GM12878 (cell line): ENCODE measurements at regions not wholly inside any gene's neighbourhood (a gene's known extent, or its start where the extent isn't known, plus 50 kb on each side); places are given as distances from the start of the nearest gene placed in this dataset.

Experiments
- ATAC-seq: fragments of 200-7000 bp; cut with Tn5 transposase; 3 replicates; pipeline ENCODE4 v1.9.1; 2020; ENCODE audit warnings: mild to moderate bottlenecking, moderate library complexity
- BruUV-seq: library from RNA; stranded (reverse); fragments of 400-500 nt; replicated peaks from 2 replicates; lab custom pipeline; 2021; lab: Mats Ljungman, UMichigan
- CTCF ChIA-PET: fragments of 300-600 bp; sonication (Branson Sonifier 250); formaldehyde crosslinking; extraction: SDS; loops from one replicate; lab custom pipeline; 2021; ENCODE audit warnings: inconsistent platforms; lab: Yijun Ruan, JAX
- POLR2A ChIA-PET: fragments of 350-600 bp; formaldehyde crosslinking; extraction: SDS; loops from one replicate; lab custom pipeline; 2021; ENCODE audit warnings: inconsistent platforms; lab: Charles Lee
- RAD21 ChIA-PET: fragments of 300-600 bp; sonication (Branson Sonifier 250); formaldehyde crosslinking; loops from one replicate; lab custom pipeline; 2023; ENCODE audit warnings: antibody characterized with exemption; ENCODE audit not compliant: unreplicated experiment; lab: Charles Lee
- SMC1A ChIA-PET: fragments of 300-600 bp; sonication (Branson Sonifier 250); formaldehyde crosslinking; loops from one replicate; lab custom pipeline; 2023; ENCODE audit not compliant: unreplicated experiment, uncharacterized antibody; lab: Charles Lee
- DNase-seq: peaks from one replicate; pipeline ENCODE4 v3.0.0-alpha.2; 2011; ENCODE audit warnings: low read depth, low spot score
- FAIRE-seq: peaks from 3 replicates; lab custom pipeline; 2011; peaks lifted over from hg19 to GRCh38; lab: Jason Lieb, UNC
- H2AFZ ChIP-seq: 2 replicates; pipeline ENCODE4 v1.6.0; 2011; ENCODE audit warnings: low read depth, low read length, control low read depth; ENCODE audit not compliant: control insufficient read depth
- H3K27ac ChIP-seq: 2 replicates; pipeline ENCODE4 v1.5.1; 2011; ENCODE audit warnings: control low read depth; ENCODE audit not compliant: control insufficient read depth, insufficient read depth
- H3K27me3 ChIP-seq, 2 experiments: replicated peaks in 1 of 2; 2 replicates each; pipeline versions ENCODE4 v1.6.0 to v1.6.1; 2011; ENCODE audit warnings: low read length in 1 of 2; ENCODE audit not compliant: control insufficient read depth in 2 of 2, insufficient read depth in 2 of 2
- H3K36me3 ChIP-seq, 2 experiments: 2 replicates each; pipeline ENCODE4 v1.5.1; 2011; ENCODE audit warnings: low read length in 1 of 2; ENCODE audit not compliant: control insufficient read depth in 2 of 2, insufficient read depth in 2 of 2
- H3K4me1 ChIP-seq: 2 replicates; pipeline ENCODE4 v1.6.1; 2011; ENCODE audit warnings: mild to moderate bottlenecking, low read length, moderate library complexity, mixed read lengths; ENCODE audit not compliant: control insufficient read depth, insufficient read depth
- H3K4me2 ChIP-seq: 2 replicates; pipeline ENCODE4 v1.6.0; 2011; ENCODE audit warnings: control low read depth; ENCODE audit not compliant: control insufficient read depth, insufficient read depth
- H3K4me3 ChIP-seq: fragments of 200-600 bp; sonication (generic); 2 replicates; pipeline ENCODE4 v1.5.1; 2016
- H3K79me2 ChIP-seq: 2 replicates; pipeline ENCODE4 v1.6.0; 2011; ENCODE audit warnings: low read length; ENCODE audit not compliant: control insufficient read depth, insufficient read depth
- H3K9ac ChIP-seq: 2 replicates; pipeline ENCODE4 v1.8.0; 2011; ENCODE audit warnings: low read length, control low read depth, mixed read lengths; ENCODE audit not compliant: control insufficient read depth, insufficient read depth
- H3K9me3 ChIP-seq: replicated peaks from 3 replicates; pipeline ENCODE4 v1.5.1; 2011; ENCODE audit warnings: mild to moderate bottlenecking, low read length; ENCODE audit not compliant: control insufficient read depth, insufficient read depth
- H4K20me1 ChIP-seq: 2 replicates; pipeline ENCODE4 v1.6.0; 2011; ENCODE audit not compliant: control insufficient read depth, insufficient read depth
- BHLHE40 ChIP-seq, 2 experiments: fragments of 450-650 bp in 1 of 2; IDR thresholded peaks; 2 replicates each; pipeline ENCODE4 v1.6.1; 2011 to 2017; ENCODE audit warnings: low read depth in 2 of 2, borderline replicate concordance in 1 of 2, improper control_type of control experiment in 1 of 2, low read length in 1 of 2, mild to moderate bottlenecking in 1 of 2
- CREM ChIP-seq: IDR thresholded peaks from 2 replicates; pipeline ENCODE4 v1.6.1; 2014; ENCODE audit warnings: antibody characterized with exemption, low read depth
- EED ChIP-seq: sonication (generic); IDR thresholded peaks from 2 replicates; pipeline ENCODE4 v1.6.1; 2016; ENCODE audit warnings: antibody characterized with exemption, low read depth
- FOXK2 ChIP-seq: fragments of 450-650 bp; IDR thresholded peaks from 2 replicates; pipeline ENCODE4 v1.6.1; 2017; ENCODE audit warnings: mild to moderate bottlenecking, moderate library complexity
- GATAD2B ChIP-seq: fragments of 450-650 bp; conservative IDR thresholded peaks from 2 replicates; pipeline ENCODE4 v1.6.1; 2017; ENCODE audit warnings: low read depth, mild to moderate bottlenecking, moderate library complexity
- JUND ChIP-seq: IDR thresholded peaks from 2 replicates; pipeline ENCODE4 v1.6.1; 2012; ENCODE audit warnings: low read depth, mild to moderate bottlenecking, low read length, improper control_type of control experiment, moderate library complexity
- MXI1 ChIP-seq: fragments of 150-350 bp; IDR thresholded peaks from 2 replicates; pipeline ENCODE4 v1.6.1; 2011; ENCODE audit warnings: low read depth, mild to moderate bottlenecking, inconsistent platforms, low read length, improper control_type of control experiment
- PAX8 ChIP-seq: fragments of 450-650 bp; IDR thresholded peaks from 2 replicates; pipeline ENCODE4 v1.6.1; 2017; ENCODE audit warnings: mild to moderate bottlenecking, moderate library complexity
- POU2F2 ChIP-seq: IDR thresholded peaks from 3 replicates; pipeline ENCODE4 v1.6.1; 2011; ENCODE audit warnings: low read depth, mild to moderate bottlenecking, low read length, borderline replicate concordance
- RFX5 ChIP-seq: IDR thresholded peaks from 2 replicates; pipeline ENCODE4 v1.6.1; 2011; ENCODE audit warnings: low read depth, low read length, improper control_type of control experiment
- SIN3A ChIP-seq: IDR thresholded peaks from 2 replicates; pipeline ENCODE4 v1.6.1; 2012; ENCODE audit warnings: low read depth, low read length, improper control_type of control experiment
- SIX5 ChIP-seq: IDR thresholded peaks from 2 replicates; pipeline ENCODE4 v1.6.1; 2011; ENCODE audit warnings: mild to moderate bottlenecking, low read depth, low read length, moderate library complexity; ENCODE audit not compliant: severe bottlenecking
- SRF ChIP-seq, 2 experiments: IDR thresholded peaks; 2 replicates each; pipeline ENCODE4 v1.6.1; 2011; ENCODE audit warnings: low read depth in 2 of 2, low read length in 2 of 2, mild to moderate bottlenecking in 1 of 2, moderate library complexity in 1 of 2
- WGBS: methylation state at CpG from one replicate; pipeline ENCODE4 v1.1.6; 2016; ENCODE audit warnings: low lambda C conversion rate; ENCODE audit not compliant: insufficient replicate concordance, insufficient coverage; ENCODE audit errors: missing lambda C conversion rate; 5-methylcytosine and 5-hydroxymethylcytosine counted together
- in situ Hi-C: fragments of 300-500 bp; cut with MboI; formaldehyde crosslinking; loops from 9 replicates; pipeline ENCODE4 v1.14.3; 2018; ENCODE audit warnings: mixed read lengths
- intact Hi-C: fragments of 100-400 bp; cut with micrococcal nuclease; formaldehyde crosslinking; loops from one replicate; pipeline ENCODE4 v1.14.2; 2022; ENCODE audit not compliant: unreplicated experiment
- TF ChIP-seq, protein P1 (sequence below): IDR thresholded peaks from 2 replicates; pipeline ENCODE4 v1.6.1; 2012; ENCODE audit warnings: low read length, inconsistent platforms
- TF ChIP-seq, protein P2 (sequence below): fragments of 450-650 bp; formaldehyde crosslinking; IDR thresholded peaks from 2 replicates; pipeline ENCODE4 v1.4.0; 2020; ENCODE audit warnings: mild to moderate bottlenecking, moderate library complexity

DNA sequence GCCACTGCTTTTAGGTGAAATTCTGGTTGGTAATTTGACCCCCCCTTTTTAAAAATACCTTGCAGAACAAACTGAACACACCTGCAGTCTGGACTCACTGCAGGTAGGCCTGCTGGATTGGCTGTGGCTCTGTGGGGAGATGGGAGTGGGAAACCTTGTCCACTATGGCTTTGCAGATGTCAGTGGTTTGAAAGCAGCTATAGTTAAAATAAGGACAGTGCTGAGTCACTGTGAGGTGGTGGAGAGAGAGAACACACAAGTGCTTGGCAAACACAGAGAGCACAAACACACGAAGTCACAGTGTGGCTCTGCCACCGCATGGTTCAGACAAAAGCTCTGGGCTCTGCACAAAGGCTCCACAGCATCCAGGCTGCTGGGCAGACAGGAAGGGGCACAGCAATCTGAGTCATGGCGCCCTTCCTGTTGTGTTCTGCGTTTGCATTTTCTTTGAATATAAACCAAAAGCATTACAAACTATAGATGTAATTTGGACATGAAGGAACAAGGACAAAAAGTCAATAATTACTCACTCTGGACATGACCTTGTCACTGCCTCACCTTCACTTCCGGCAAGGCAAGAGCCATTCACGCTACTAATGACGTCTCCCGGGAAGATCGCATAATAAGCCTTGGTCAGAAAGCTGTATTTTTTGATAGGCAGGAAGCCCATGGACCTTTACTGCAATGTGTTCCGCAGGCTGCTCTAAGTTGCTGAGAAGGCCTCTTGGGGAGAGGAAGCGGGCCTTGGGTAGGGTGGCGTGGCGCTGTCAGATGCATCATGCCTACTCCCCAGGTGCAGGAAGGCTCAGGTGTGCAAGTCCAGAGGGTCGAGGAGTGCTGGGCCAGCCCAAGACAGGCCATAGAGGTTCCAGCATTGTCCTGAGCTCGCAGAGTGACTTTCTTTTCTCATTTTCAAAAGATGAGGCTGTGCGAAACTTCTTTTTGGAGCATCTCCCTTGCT is 60.1 kb upstream of the MED9 start:
- SMC1A ChIA-PET: no interaction called here
- 78% methylated on average over 16 of the region's 16 CpGs for WGBS
- DNase-seq (no peak), FAIRE-seq (no peak), ATAC-seq (no peak)
- Histone ChIP-seq H3K4me1 (no peaks in the 10 kb centered on the region), H3K79me2 (no peaks in the 10 kb centered on the region), H3K27me3 (no peaks in the 10 kb centered on the region), H3K36me3 (no peaks in the 10 kb centered on the region), H3K9me3 (peaks cover 3% of the 10 kb centered on the region; the same call in 1 of the 3 replicates), H4K20me1 (no peaks in the 10 kb centered on the region), H3K9ac (no peak overlapping the region), H3K4me2 (no peak overlapping the region), H3K27ac (no peak overlapping the region), H2AFZ (no peak overlapping the region), H3K4me3 (no peak overlapping the region)
- in situ Hi-C loops: no loop called here
- POLR2A ChIA-PET: no interaction called here
- no TSS peak for BruUV-seq
- intact Hi-C loops: no loop called here
- RAD21 ChIA-PET: no interaction called here
- CTCF ChIA-PET: interaction anchor here (1.5 kb wide), 1 partner anchor 24 kb away, joined by 3 read pairs; no protein-coding TSS in a partner anchor
- no peak for TF ChIP-seq SRF (IDR thresholded peaks at IDR 0.05; ENCODE audit: low read depth in 2 of 2, low read length in 2 of 2)
- no peak for TF ChIP-seq BHLHE40 (IDR thresholded peaks at IDR 0.05; ENCODE audit: borderline replicate concordance in 1 of 2, low read depth in 2 of 2, low read length in 1 of 2)
- TF ChIP-seq, protein P1, sequence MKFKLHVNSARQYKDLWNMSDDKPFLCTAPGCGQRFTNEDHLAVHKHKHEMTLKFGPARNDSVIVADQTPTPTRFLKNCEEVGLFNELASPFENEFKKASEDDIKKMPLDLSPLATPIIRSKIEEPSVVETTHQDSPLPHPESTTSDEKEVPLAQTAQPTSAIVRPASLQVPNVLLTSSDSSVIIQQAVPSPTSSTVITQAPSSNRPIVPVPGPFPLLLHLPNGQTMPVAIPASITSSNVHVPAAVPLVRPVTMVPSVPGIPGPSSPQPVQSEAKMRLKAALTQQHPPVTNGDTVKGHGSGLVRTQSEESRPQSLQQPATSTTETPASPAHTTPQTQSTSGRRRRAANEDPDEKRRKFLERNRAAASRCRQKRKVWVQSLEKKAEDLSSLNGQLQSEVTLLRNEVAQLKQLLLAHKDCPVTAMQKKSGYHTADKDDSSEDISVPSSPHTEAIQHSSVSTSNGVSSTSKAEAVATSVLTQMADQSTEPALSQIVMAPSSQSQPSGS: no peak
- no peak for TF ChIP-seq RFX5
- no peak for TF ChIP-seq POU2F2
- TF ChIP-seq, protein P2, sequence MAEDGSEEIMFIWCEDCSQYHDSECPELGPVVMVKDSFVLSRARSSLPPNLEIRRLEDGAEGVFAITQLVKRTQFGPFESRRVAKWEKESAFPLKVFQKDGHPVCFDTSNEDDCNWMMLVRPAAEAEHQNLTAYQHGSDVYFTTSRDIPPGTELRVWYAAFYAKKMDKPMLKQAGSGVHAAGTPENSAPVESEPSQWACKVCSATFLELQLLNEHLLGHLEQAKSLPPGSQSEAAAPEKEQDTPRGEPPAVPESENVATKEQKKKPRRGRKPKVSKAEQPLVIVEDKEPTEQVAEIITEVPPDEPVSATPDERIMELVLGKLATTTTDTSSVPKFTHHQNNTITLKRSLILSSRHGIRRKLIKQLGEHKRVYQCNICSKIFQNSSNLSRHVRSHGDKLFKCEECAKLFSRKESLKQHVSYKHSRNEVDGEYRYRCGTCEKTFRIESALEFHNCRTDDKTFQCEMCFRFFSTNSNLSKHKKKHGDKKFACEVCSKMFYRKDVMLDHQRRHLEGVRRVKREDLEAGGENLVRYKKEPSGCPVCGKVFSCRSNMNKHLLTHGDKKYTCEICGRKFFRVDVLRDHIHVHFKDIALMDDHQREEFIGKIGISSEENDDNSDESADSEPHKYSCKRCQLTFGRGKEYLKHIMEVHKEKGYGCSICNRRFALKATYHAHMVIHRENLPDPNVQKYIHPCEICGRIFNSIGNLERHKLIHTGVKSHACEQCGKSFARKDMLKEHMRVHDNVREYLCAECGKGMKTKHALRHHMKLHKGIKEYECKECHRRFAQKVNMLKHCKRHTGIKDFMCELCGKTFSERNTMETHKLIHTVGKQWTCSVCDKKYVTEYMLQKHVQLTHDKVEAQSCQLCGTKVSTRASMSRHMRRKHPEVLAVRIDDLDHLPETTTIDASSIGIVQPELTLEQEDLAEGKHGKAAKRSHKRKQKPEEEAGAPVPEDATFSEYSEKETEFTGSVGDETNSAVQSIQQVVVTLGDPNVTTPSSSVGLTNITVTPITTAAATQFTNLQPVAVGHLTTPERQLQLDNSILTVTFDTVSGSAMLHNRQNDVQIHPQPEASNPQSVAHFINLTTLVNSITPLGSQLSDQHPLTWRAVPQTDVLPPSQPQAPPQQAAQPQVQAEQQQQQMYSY (CRISPR knock-in tag): no peak
- TF ChIP-seq SIN3A: no peak
- TF ChIP-seq JUND: no peak
- no peak for TF ChIP-seq CREM
- no peak for TF ChIP-seq FOXK2
- TF ChIP-seq MXI1: no peak
- no peak for TF ChIP-seq PAX8
- TF ChIP-seq GATAD2B: no peak
- no peak for TF ChIP-seq EED
- TF ChIP-seq SIX5: no peak
